ENCODE measurements at regions not wholly inside any gene's neighbourhood (a gene's known extent, or its start where the extent isn't known, plus 50 kb on each side); places are given as distances from the start of the nearest gene placed in this dataset.

DNA sequence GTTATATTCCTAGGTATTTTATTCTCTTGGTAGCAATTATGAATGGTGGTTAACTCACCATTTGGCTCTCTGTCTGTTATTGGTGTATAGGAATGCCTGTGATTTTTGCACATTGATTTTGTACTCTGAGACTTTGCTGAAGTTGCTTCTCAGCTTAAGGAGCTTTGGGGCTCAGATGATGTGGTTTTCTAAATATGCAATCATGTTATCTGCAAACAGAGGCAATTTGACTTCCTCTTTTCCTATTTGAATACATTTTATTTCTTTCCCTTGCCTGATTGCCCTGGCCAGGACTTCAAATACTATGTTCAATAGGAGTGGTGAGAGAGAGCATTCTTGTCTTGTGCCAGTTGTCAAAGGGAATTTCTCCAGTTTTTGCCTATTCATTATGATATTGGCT lies 310.9 kb upstream of the RBMY1B start:
- in situ Hi-C loops (cut with MboI; ENCODE audit: low sequenced_read_pairs, unreplicated experiment): no loop called here
- TF ChIP-seq, protein P1, sequence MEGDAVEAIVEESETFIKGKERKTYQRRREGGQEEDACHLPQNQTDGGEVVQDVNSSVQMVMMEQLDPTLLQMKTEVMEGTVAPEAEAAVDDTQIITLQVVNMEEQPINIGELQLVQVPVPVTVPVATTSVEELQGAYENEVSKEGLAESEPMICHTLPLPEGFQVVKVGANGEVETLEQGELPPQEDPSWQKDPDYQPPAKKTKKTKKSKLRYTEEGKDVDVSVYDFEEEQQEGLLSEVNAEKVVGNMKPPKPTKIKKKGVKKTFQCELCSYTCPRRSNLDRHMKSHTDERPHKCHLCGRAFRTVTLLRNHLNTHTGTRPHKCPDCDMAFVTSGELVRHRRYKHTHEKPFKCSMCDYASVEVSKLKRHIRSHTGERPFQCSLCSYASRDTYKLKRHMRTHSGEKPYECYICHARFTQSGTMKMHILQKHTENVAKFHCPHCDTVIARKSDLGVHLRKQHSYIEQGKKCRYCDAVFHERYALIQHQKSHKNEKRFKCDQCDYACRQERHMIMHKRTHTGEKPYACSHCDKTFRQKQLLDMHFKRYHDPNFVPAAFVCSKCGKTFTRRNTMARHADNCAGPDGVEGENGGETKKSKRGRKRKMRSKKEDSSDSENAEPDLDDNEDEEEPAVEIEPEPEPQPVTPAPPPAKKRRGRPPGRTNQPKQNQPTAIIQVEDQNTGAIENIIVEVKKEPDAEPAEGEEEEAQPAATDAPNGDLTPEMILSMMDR (IDR thresholded peaks at IDR 0.05; ENCODE audit: borderline replicate concordance, control extremely low read depth, extremely low read depth, insufficient read depth, missing control alignments): no peak
- DNase-seq (ENCODE audit: low spot score): no peak

DNA sequence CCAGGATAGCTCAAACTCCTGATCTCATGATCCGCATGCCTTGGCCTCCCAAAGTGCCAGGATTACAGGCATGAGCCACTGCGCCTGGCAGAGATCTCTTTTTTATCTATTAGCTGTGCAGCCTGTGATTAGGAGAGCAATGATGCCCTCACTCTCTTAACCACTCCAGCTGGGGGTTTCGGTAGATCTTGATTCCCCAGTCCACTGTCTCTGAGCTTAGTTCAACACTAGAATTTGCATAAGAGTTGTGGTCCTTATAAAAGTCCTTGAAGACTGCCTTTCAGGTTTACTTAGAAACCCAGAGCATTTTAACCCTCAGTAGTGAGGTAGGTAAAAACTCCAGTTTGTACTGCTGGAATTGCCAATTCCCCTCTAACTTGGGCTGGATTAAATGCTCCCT lies 283.3 kb upstream of the RBMY1B start:
- no peak for DNase-seq (ENCODE audit: low spot score)
- TF ChIP-seq, protein P1 (IDR thresholded peaks at IDR 0.05; ENCODE audit: borderline replicate concordance, control extremely low read depth, extremely low read depth, insufficient read depth, missing control alignments): no peak
- in situ Hi-C loops (cut with MboI; ENCODE audit: low sequenced_read_pairs, unreplicated experiment): no loop called here

DNA sequence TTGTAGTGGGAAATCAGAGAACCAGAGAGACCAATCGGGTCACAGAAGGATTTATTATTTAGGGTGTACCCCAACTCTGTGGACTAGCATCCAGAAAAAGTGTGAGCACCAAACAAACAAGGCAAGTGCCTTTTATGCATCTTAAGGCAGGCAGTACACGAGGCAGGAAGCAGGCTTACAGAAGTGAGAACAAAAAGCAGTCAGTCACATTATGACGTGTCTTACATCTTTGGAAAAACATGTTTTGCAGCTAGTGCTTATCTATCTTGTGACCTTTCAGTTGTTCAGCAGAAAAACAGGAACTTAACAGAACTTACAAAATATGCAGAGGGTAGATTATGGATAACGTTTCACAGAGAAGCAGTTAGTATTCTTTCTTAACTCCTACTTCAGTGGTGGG lies 270.9 kb upstream of the RBMY1B start:
- TF ChIP-seq, protein P1 (IDR thresholded peaks at IDR 0.05; ENCODE audit: borderline replicate concordance, control extremely low read depth, extremely low read depth, insufficient read depth, missing control alignments): no peak
- DNase-seq (ENCODE audit: low spot score): no peak
- in situ Hi-C loops (cut with MboI; ENCODE audit: low sequenced_read_pairs, unreplicated experiment): no loop called here

DNA sequence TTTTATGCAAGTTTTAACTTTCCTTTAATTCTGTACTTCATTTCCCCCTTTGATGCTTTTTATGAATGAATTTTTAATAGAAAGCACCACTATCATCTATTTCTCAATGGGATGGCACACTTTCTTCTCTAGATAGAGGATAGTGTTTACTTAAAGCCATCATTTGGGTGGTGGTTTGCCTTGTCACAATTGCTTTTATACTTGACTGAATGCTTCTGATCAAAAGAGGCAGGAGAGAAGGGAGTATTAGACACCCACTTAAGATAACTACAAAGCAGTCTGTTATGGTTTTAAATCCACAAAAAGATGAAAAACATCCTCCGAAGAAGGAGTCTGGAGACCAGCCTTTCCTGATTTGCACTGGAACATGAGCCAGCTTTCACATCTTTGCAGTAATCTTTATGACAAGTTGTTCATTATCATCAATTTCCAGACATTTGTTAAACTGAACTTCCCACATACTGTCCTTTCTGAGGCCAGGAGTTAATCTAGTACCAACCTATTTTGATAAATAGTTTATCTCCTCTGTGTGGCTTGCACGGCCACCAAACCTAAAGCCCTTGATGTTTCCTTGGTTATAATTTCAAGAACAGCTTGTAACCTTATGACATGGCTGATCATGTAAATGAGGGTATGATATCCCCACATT lies 270.4 kb upstream of the RBMY1B start:
- TF ChIP-seq, protein P1 (IDR thresholded peaks at IDR 0.05; ENCODE audit: borderline replicate concordance, control extremely low read depth, extremely low read depth, insufficient read depth, missing control alignments): no peak
- DNase-seq (ENCODE audit: low spot score): no peak
- in situ Hi-C loops (cut with MboI; ENCODE audit: low sequenced_read_pairs, unreplicated experiment): no loop called here

DNA sequence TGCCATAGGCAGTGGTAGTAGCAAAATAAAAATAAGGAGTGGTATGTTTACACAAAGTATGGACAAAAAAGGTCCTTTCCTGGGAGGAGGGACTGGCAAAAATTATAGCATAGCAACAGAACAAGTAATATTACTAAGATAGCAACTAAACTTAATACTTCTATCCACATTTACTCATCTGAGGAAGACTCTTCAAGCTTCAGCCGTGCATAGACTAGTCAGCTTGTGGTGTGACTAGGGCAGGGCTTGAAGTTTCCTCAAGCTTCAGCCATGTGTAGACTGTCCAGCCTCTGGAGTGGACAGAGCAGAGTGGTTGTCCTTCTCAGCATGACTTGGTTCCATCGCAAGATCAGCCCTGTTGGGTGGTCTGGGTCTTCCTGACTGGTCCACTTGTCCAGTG lies 268.3 kb upstream of the RBMY1B start:
- TF ChIP-seq, protein P1 (IDR thresholded peaks at IDR 0.05; ENCODE audit: borderline replicate concordance, control extremely low read depth, extremely low read depth, insufficient read depth, missing control alignments): no peak
- no peak for DNase-seq (ENCODE audit: low spot score)
- in situ Hi-C loops (cut with MboI; ENCODE audit: low sequenced_read_pairs, unreplicated experiment): no loop called here

DNA sequence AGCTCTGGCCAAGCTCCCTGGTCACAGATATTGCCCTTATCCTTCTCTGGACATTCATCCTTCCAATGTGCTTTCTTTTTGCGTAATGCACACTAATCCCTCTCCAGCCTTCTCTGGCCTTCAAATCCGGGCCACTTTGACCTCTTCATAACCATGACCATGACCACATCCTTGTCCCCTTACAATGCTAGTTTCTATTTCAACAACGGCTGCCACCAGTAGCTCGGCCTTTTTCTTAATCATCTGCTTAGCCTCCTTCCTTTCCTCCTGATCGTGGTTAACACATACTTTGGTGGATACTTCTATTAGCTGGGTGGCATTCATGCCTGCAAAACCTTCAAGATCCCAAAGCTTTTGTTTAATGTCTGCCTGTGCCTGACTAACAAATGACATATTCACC lies 264.4 kb upstream of the RBMY1B start:
- no peak for DNase-seq (ENCODE audit: low spot score)
- TF ChIP-seq, protein P1 (IDR thresholded peaks at IDR 0.05; ENCODE audit: borderline replicate concordance, control extremely low read depth, extremely low read depth, insufficient read depth, missing control alignments): no peak
- in situ Hi-C loops (cut with MboI; ENCODE audit: low sequenced_read_pairs, unreplicated experiment): no loop called here
